ENCODE measurements at regions not wholly inside any gene's neighbourhood (a gene's known extent, or its start where the extent isn't known, plus 50 kb on each side); places are given as distances from the start of the nearest gene placed in this dataset.

DNA sequence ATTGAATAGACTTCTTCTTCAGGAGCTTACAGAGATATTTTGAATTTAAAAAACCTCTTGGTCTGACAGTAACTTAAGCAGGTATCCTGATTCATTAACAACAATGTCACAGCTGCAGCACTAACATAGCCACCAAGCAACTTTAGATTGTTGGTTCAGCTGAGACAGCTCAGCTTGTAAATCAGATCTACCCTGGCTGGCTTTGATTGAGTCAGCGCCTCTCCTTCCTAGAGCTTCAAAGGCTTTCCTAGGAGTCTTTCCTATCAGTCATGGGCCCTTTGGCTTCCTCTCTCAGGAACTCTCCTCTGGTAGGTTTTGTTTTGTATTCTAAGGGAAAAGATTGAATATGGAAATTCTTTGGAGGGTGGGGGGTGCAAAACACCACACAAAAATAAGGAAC is 70.7 kb upstream of the STEAP4 start:
- dilution Hi-C loops (cut with MboI; ENCODE audit: extremely low pct_ligation_motif_present, low sequenced_read_pairs), result no loop called here

DNA sequence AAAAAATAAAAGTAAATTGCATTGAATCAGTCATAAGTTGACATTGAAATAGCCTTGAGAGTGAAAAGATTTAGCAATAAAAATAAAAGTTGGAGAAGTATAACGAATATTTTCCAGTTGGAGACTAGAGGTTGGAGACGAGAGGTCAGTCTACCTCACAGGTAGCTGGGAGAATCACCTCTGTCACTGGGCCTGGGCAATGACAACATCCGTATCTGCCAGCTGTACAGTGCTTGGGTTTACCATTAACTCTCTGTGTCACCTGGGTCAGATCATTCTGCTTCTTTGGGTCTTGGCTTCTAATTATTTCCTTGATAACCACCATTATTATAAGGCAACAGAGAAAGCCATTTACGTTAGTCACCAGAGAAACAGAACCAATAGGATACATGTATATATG is 62.0 kb upstream of the STEAP4 start:
- H3K4me2 ChIP-seq (ENCODE audit: control insufficient read depth, extremely low read depth, insufficient read depth, low read depth, low read length), result no peak overlapping the region
- H3K9me3 ChIP-seq (ENCODE audit: control insufficient read depth, low read depth, low read length), result no peaks in the 10 kb centered on the region
- H3K27ac ChIP-seq (ENCODE audit: control insufficient read depth, insufficient read depth, low read length), result no peak overlapping the region
- TF ChIP-seq EZH2 (IDR thresholded peaks at IDR 0.05; ENCODE audit: low read length), result no peak
- TF ChIP-seq, protein P1, sequence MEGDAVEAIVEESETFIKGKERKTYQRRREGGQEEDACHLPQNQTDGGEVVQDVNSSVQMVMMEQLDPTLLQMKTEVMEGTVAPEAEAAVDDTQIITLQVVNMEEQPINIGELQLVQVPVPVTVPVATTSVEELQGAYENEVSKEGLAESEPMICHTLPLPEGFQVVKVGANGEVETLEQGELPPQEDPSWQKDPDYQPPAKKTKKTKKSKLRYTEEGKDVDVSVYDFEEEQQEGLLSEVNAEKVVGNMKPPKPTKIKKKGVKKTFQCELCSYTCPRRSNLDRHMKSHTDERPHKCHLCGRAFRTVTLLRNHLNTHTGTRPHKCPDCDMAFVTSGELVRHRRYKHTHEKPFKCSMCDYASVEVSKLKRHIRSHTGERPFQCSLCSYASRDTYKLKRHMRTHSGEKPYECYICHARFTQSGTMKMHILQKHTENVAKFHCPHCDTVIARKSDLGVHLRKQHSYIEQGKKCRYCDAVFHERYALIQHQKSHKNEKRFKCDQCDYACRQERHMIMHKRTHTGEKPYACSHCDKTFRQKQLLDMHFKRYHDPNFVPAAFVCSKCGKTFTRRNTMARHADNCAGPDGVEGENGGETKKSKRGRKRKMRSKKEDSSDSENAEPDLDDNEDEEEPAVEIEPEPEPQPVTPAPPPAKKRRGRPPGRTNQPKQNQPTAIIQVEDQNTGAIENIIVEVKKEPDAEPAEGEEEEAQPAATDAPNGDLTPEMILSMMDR (optimal IDR thresholded peaks at IDR 0.05 in 1 of 3, IDR thresholded peaks at IDR 0.05 in 1 of 3, conservative IDR thresholded peaks at IDR 0.05 in 1 of 3; ENCODE audit: extremely low read depth in 1 of 3, insufficient read depth in 2 of 3, low read length in 3 of 3), result no peak
- H2AFZ ChIP-seq (ENCODE audit: control insufficient read depth, low read length), result no peak overlapping the region
- H3K9me1 ChIP-seq (ENCODE audit: control insufficient read depth, extremely low read depth, insufficient read depth, low read length), result no peaks in the 10 kb centered on the region
- H3K4me3 ChIP-seq (ENCODE audit: control insufficient read depth in 2 of 3, extremely low read depth in 1 of 3, insufficient read depth in 2 of 3, low read depth in 1 of 3, low read length in 3 of 3), result no peak overlapping the region
- H3K36me3 ChIP-seq (ENCODE audit: control insufficient read depth in 2 of 2, extremely low read depth in 1 of 2, insufficient read depth in 2 of 2, low read length in 2 of 2), result no peaks in the 10 kb centered on the region
- H3K9ac ChIP-seq (ENCODE audit: control insufficient read depth, extremely low read depth, insufficient read depth, low read length), result no peak overlapping the region
- dilution Hi-C loops (cut with MboI; ENCODE audit: extremely low pct_ligation_motif_present, low sequenced_read_pairs), result no loop called here
- no peak for DNase-seq (ENCODE audit: low read depth, low spot score)
- H3K27me3 ChIP-seq (ENCODE audit: control insufficient read depth, extremely low read depth, insufficient read depth, low read length), result no peaks in the 10 kb centered on the region
- no peaks in the 10 kb centered on the region for H3K4me1 ChIP-seq (ENCODE audit: control insufficient read depth, extremely low read depth, insufficient read depth, low read length)
- H3K79me2 ChIP-seq (ENCODE audit: control insufficient read depth, insufficient read depth, low read length), result no peaks in the 10 kb centered on the region
- H4K20me1 ChIP-seq (ENCODE audit: control insufficient read depth, extremely low read depth, insufficient read depth, low read length), result no peaks in the 10 kb centered on the region
- FAIRE-seq, result no peak

More for the DNA sequence above, 70.7 kb upstream of the STEAP4 start:
- DNase-seq (ENCODE audit: low read depth, low spot score) (no peak), FAIRE-seq (no peak)
- H3K36me3 ChIP-seq (ENCODE audit: control insufficient read depth in 2 of 2, extremely low read depth in 1 of 2, insufficient read depth in 2 of 2, low read length in 2 of 2), result no peaks in the 10 kb centered on the region
- no peak overlapping the region for H3K27ac ChIP-seq (ENCODE audit: control insufficient read depth, insufficient read depth, low read length)
- H3K4me3 ChIP-seq (ENCODE audit: control insufficient read depth in 2 of 3, extremely low read depth in 1 of 3, insufficient read depth in 2 of 3, low read depth in 1 of 3, low read length in 3 of 3), result no peak overlapping the region
- H3K79me2 ChIP-seq (ENCODE audit: control insufficient read depth, insufficient read depth, low read length), result no peaks in the 10 kb centered on the region
- H2AFZ ChIP-seq (ENCODE audit: control insufficient read depth, low read length), result no peak overlapping the region
- no peaks in the 10 kb centered on the region for H3K4me1 ChIP-seq (ENCODE audit: control insufficient read depth, extremely low read depth, insufficient read depth, low read length)
- H3K9me3 ChIP-seq (ENCODE audit: control insufficient read depth, low read depth, low read length), result no peaks in the 10 kb centered on the region
- TF ChIP-seq EZH2 (IDR thresholded peaks at IDR 0.05; ENCODE audit: low read length), result no peak
- TF ChIP-seq, protein P1 (optimal IDR thresholded peaks at IDR 0.05 in 1 of 3, IDR thresholded peaks at IDR 0.05 in 1 of 3, conservative IDR thresholded peaks at IDR 0.05 in 1 of 3; ENCODE audit: extremely low read depth in 1 of 3, insufficient read depth in 2 of 3, low read length in 3 of 3), result no peak
- no peaks in the 10 kb centered on the region for H4K20me1 ChIP-seq (ENCODE audit: control insufficient read depth, extremely low read depth, insufficient read depth, low read length)
- no peaks in the 10 kb centered on the region for H3K27me3 ChIP-seq (ENCODE audit: control insufficient read depth, extremely low read depth, insufficient read depth, low read length)
- no peak overlapping the region for H3K4me2 ChIP-seq (ENCODE audit: control insufficient read depth, extremely low read depth, insufficient read depth, low read depth, low read length)
- no peaks in the 10 kb centered on the region for H3K9me1 ChIP-seq (ENCODE audit: control insufficient read depth, extremely low read depth, insufficient read depth, low read length)
- H3K9ac ChIP-seq (ENCODE audit: control insufficient read depth, extremely low read depth, insufficient read depth, low read length), result no peak overlapping the region
